Transverse colon (tissue), 3 donors: ENCODE measurements at regions not wholly inside any gene's neighbourhood (a gene's known extent, or its start where the extent isn't known, plus 50 kb on each side); places are given as distances from the start of the nearest gene placed in this dataset.

Source experiments
- EP300 ChIP-seq: sonication (generic); formaldehyde crosslinking; IDR thresholded peaks from one replicate; pipeline ENCODE4 v1.6.1; 2017; ENCODE audit warnings: antibody characterized with exemption, low read depth
- TF ChIP-seq, protein P1 (sequence below), 5 experiments: fragments of 200-600 bp in 3 of 5; fragments of 450-650 bp in 2 of 5; sonication (generic) in 3 of 5; IDR thresholded peaks; 1 replicate in 2 of 5; 2 replicates in 3 of 5; pipeline ENCODE4 v1.5.1; 2016 to 2017; ENCODE audit warnings: antibody characterized with exemption in 5 of 5, inconsistent platforms in 3 of 5, mild to moderate bottlenecking in 2 of 5, moderate library complexity in 1 of 5

DNA sequence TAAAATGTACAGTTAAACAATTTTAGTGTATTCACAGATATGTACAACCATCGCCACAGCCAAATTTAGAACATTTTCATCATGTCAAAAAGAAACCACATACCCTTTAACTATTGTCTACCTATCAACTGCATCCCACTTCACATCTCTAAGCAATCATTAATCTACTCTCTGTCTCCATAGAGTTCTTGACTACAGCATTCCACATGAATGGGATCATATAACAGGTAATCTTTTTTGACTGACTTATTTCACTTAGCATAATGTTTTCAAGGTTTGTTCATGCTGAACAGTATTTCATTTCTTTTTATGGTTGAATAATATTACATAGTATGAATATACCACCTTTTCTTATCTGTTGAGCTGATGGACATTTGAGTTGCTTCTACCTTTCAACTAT, 281.4 kb upstream of the EDA2R start:
- TF ChIP-seq, protein P1, sequence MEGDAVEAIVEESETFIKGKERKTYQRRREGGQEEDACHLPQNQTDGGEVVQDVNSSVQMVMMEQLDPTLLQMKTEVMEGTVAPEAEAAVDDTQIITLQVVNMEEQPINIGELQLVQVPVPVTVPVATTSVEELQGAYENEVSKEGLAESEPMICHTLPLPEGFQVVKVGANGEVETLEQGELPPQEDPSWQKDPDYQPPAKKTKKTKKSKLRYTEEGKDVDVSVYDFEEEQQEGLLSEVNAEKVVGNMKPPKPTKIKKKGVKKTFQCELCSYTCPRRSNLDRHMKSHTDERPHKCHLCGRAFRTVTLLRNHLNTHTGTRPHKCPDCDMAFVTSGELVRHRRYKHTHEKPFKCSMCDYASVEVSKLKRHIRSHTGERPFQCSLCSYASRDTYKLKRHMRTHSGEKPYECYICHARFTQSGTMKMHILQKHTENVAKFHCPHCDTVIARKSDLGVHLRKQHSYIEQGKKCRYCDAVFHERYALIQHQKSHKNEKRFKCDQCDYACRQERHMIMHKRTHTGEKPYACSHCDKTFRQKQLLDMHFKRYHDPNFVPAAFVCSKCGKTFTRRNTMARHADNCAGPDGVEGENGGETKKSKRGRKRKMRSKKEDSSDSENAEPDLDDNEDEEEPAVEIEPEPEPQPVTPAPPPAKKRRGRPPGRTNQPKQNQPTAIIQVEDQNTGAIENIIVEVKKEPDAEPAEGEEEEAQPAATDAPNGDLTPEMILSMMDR (IDR thresholded peaks at IDR 0.05): no peak
- TF ChIP-seq EP300: no peak
